ENCODE measurements at regions not wholly inside any gene's neighbourhood (a gene's known extent, or its start where the extent isn't known, plus 50 kb on each side); places are given as distances from the start of the nearest gene placed in this dataset.

GRCh38 chr9:129332581-129332980, 154.5 kb upstream of the IER5L start:
- Histone ChIP-seq H3K9me3 (ENCODE audit: control insufficient read depth in 5 of 5, low read length in 5 of 5) (peaks cover 5 to 13% (median 10%) of the 10 kb centered on the region in 5 donors), H3K4me1 (ENCODE audit: control insufficient read depth in 5 of 5, insufficient read depth in 5 of 5, low read length in 5 of 5) (peaks cover 7 to 56% (median 53%) of the 10 kb centered on the region in 5 donors), H3K4me3 (ENCODE audit: low read depth in 1 of 5, low read length in 5 of 5) (no peak overlapping the region), H3K27me3 (ENCODE audit: control insufficient read depth in 5 of 5, insufficient read depth in 4 of 5, low read length in 5 of 5) (no peaks in the 10 kb centered on the region), H3K9ac (ENCODE audit: low read length in 5 of 5) (peak overlapping the region in 1 of 5 donors; percentile 41), H3K36me3 (ENCODE audit: control insufficient read depth in 5 of 5, insufficient read depth in 5 of 5, low read length in 5 of 5) (no peaks in the 10 kb centered on the region), H3K27ac (ENCODE audit: low read depth, low read length) (peak overlapping the region; percentile 17)

- H3K36me3 ChIP-seq (ENCODE audit: control insufficient read depth in 5 of 5, insufficient read depth in 5 of 5, low read length in 5 of 5) = no peaks in the 10 kb centered on the region
- H3K9me3 ChIP-seq (ENCODE audit: control insufficient read depth in 5 of 5, low read length in 5 of 5) = peaks cover 5 to 13% (median 10%) of the 10 kb centered on the region in 5 donors
- H3K9ac ChIP-seq (ENCODE audit: low read length in 5 of 5) = peak overlapping the region in 1 of 5 donors; percentile 41
- peaks cover 7 to 51% (median 48%) of the 10 kb centered on the region in 5 donors for H3K4me1 ChIP-seq (ENCODE audit: control insufficient read depth in 5 of 5, insufficient read depth in 5 of 5, low read length in 5 of 5)
- H3K27me3 ChIP-seq (ENCODE audit: control insufficient read depth in 5 of 5, insufficient read depth in 4 of 5, low read length in 5 of 5) = no peaks in the 10 kb centered on the region
- no peak overlapping the region for H3K4me3 ChIP-seq (ENCODE audit: low read depth in 1 of 5, low read length in 5 of 5)
- peak overlapping the region; percentile 17 for H3K27ac ChIP-seq (ENCODE audit: low read depth, low read length)
Observed at GRCh38 chr9:129331772-129332500, 153.9 kb upstream of the IER5L start.

DNA sequence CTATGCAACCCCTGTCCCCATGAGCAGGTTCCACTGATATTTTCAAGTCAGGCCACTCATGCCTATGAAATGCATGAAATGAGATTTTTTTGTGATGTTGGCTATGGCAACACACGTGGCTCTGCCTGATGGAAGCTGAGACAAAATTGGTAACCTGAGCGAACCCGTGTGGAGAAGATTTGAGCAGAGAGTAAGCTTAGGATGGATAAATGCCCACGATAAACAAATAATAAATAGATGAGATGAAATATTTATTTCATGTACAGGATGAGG, 153.4 kb upstream of the IER5L start:
- Histone ChIP-seq H3K9ac (ENCODE audit: low read length in 5 of 5) (no peak overlapping the region), H3K27ac (ENCODE audit: low read depth, low read length) (no peak overlapping the region), H3K36me3 (ENCODE audit: control insufficient read depth in 5 of 5, insufficient read depth in 5 of 5, low read length in 5 of 5) (no peaks in the 10 kb centered on the region), H3K4me3 (ENCODE audit: low read depth in 1 of 5, low read length in 5 of 5) (no peak overlapping the region), H3K27me3 (ENCODE audit: control insufficient read depth in 5 of 5, insufficient read depth in 4 of 5, low read length in 5 of 5) (no peaks in the 10 kb centered on the region), H3K9me3 (ENCODE audit: control insufficient read depth in 5 of 5, low read length in 5 of 5) (peaks cover 5 to 13% (median 10%) of the 10 kb centered on the region in 5 donors), H3K4me1 (ENCODE audit: control insufficient read depth in 5 of 5, insufficient read depth in 5 of 5, low read length in 5 of 5) (peaks cover 7 to 47% (median 44%) of the 10 kb centered on the region in 5 donors)

DNA sequence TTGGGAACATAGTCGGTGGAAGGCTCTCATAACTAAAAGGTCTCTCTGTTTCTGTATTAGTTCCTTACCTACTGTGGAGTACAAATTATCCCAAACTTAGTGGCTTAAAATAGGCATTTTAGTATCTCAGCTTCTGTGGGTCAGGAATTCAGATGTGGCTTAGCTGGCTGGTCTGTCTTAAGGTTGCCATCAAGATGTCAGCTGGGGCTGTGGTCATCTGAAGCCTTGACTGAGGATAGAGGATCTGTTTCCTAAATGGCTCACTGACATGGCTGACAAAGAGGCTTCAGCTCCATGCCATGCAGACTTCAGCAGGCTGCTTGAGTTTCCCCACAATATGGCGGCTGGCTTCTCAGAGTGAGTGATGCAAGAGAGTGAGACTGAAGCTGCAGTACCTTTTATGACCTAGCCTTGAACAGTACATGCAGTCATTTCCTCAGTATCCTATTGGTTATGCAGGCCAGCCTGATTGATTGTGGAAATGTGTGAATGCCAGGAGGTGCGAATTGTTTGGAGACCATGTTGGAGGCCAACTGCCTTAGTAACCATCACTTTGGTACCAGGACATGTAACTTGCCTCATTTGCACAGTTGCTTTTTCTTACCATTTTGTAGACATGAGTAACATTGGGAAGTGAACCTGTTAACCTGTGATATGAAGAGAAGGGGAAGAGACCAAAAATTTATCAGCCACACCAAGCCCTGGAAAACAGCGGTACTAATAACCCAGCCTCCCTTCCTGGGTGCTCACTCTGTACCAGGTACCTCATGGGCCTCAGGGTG, 152.8 kb upstream of the IER5L start:
- peaks cover 5 to 13% (median 10%) of the 10 kb centered on the region in 5 donors for H3K9me3 ChIP-seq (ENCODE audit: control insufficient read depth in 5 of 5, low read length in 5 of 5)
- peaks cover 7 to 42% (median 40%) of the 10 kb centered on the region in 5 donors for H3K4me1 ChIP-seq (ENCODE audit: control insufficient read depth in 5 of 5, insufficient read depth in 5 of 5, low read length in 5 of 5)
- peak overlapping the region in 1 of 5 donors; percentile 17 for H3K4me3 ChIP-seq (ENCODE audit: low read depth in 1 of 5, low read length in 5 of 5)
- H3K27me3 ChIP-seq (ENCODE audit: control insufficient read depth in 5 of 5, insufficient read depth in 4 of 5, low read length in 5 of 5) = no peaks in the 10 kb centered on the region
- H3K36me3 ChIP-seq (ENCODE audit: control insufficient read depth in 5 of 5, insufficient read depth in 5 of 5, low read length in 5 of 5) = no peaks in the 10 kb centered on the region
- no peak overlapping the region for H3K27ac ChIP-seq (ENCODE audit: low read depth, low read length)
- H3K9ac ChIP-seq (ENCODE audit: low read length in 5 of 5) = no peak overlapping the region

DNA sequence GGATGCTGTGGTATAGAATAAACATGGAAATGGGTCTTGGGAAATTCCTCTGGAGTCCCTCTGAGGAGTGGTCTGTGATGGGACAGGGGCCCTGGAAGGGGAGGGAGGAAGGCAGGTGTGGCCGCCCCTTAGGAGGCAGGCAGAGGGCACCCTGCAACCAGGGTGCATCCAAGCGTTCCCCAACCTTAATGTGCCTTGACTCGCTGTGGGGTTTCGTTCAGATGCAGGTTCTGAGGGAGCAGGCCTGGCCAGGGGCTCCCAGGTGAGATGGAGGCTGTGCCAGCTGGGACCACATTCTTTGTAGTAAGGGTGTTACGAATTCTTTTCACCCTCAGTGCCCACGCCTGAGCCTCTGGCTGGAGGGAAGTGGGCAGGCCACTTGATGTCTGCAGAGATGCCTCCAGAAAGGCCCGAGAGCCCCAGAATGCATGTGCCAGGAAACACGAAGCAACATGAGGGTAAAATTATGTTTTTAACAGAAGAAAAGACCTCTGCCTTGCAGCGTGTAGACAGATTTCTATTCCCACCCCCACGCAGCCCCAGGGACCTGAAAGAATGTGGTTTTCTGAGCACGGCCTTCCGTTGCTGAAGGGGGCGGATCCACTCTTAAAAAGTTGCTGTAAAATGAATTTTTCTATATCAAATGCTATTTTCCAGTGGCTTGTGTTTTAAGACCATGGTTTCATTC, 150.4 kb upstream of the IER5L start:
- Histone ChIP-seq H3K9ac (ENCODE audit: low read length in 5 of 5) (no peak overlapping the region), H3K9me3 (ENCODE audit: control insufficient read depth in 5 of 5, low read length in 5 of 5) (peaks cover 5 to 13% (median 10%) of the 10 kb centered on the region in 5 donors), H3K27ac (ENCODE audit: low read depth, low read length) (no peak overlapping the region), H3K36me3 (ENCODE audit: control insufficient read depth in 5 of 5, insufficient read depth in 5 of 5, low read length in 5 of 5) (no peaks in the 10 kb centered on the region), H3K27me3 (ENCODE audit: control insufficient read depth in 5 of 5, insufficient read depth in 4 of 5, low read length in 5 of 5) (no peaks in the 10 kb centered on the region), H3K4me3 (ENCODE audit: low read depth in 1 of 5, low read length in 5 of 5) (no peak overlapping the region), H3K4me1 (ENCODE audit: control insufficient read depth in 5 of 5, insufficient read depth in 5 of 5, low read length in 5 of 5) (peaks cover 0 to 30% (median 28%) of the 10 kb centered on the region in 5 donors)

- Histone ChIP-seq H3K4me1 (ENCODE audit: control insufficient read depth in 5 of 5, insufficient read depth in 5 of 5, low read length in 5 of 5) (peaks cover 0 to 36% (median 33%) of the 10 kb centered on the region in 5 donors), H3K9me3 (ENCODE audit: control insufficient read depth in 5 of 5, low read length in 5 of 5) (peaks cover 5 to 13% (median 10%) of the 10 kb centered on the region in 5 donors), H3K27me3 (ENCODE audit: control insufficient read depth in 5 of 5, insufficient read depth in 4 of 5, low read length in 5 of 5) (no peaks in the 10 kb centered on the region), H3K27ac (ENCODE audit: low read depth, low read length) (no peak overlapping the region), H3K36me3 (ENCODE audit: control insufficient read depth in 5 of 5, insufficient read depth in 5 of 5, low read length in 5 of 5) (no peaks in the 10 kb centered on the region), H3K4me3 (ENCODE audit: low read depth in 1 of 5, low read length in 5 of 5) (no peak overlapping the region), H3K9ac (ENCODE audit: low read length in 5 of 5) (no peak overlapping the region)
Observed at GRCh38 chr9:129327552-129328328, 149.7 kb upstream of the IER5L start.

DNA sequence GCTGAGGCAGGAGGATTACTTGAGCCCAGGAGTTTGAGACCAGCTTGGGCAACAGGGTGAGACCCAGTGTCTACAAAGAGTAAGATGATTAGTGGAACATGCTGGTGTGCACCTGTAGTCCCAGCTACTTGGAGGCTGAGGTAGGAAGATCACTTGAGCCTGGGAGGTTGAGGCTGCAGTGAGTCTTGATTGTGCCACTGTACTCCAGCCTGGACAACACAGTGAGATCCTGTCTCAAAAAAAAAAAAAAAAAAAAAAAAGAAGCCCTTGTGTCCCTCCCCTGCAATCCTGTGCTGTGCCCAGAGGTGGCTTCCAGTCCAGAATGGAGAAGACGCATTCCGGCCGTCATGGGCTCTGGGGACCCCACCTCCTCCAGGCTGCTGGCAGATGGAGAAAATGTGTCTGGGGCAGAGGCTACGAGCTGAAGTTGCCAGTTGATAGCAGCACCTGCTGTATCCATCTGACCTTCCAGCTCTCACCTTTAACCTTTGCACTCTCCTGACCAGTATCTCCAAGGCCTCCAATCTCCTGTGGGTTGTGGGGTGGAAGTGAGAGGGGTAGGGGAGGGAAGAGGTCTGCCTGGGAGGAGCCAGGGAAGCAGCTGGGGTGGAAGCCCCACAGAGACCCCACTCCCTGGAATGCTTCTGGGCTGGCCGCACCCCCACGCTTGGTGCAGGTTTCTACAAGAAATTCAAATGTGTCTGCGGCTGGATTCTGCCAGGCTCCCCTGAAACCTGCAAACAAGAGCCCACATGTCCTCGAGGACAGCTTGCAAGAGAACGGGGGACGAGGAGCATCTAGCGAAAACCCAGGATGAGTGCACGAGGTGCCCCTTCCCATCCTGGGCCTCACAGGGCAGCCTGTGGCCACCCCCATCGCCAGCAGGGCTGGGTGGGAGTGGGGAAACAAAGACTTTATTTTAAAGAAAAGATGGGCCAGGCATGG, 148.3 kb upstream of the IER5L start:
- Histone ChIP-seq H3K27ac (ENCODE audit: low read depth, low read length) (no peak overlapping the region), H3K9ac (ENCODE audit: low read length in 5 of 5) (no peak overlapping the region), H3K9me3 (ENCODE audit: control insufficient read depth in 5 of 5, low read length in 5 of 5) (peaks cover 5 to 12% (median 10%) of the 10 kb centered on the region in 5 donors), H3K27me3 (ENCODE audit: control insufficient read depth in 5 of 5, insufficient read depth in 4 of 5, low read length in 5 of 5) (no peaks in the 10 kb centered on the region), H3K4me3 (ENCODE audit: low read depth in 1 of 5, low read length in 5 of 5) (no peak overlapping the region), H3K36me3 (ENCODE audit: control insufficient read depth in 5 of 5, insufficient read depth in 5 of 5, low read length in 5 of 5) (no peaks in the 10 kb centered on the region), H3K4me1 (ENCODE audit: control insufficient read depth in 5 of 5, insufficient read depth in 5 of 5, low read length in 5 of 5) (peaks cover 2 to 45% (median 38%) of the 10 kb centered on the region in 5 donors)

GRCh38 chr9:129324808-129325502, 146.9 kb upstream of the IER5L start:
- peaks cover 2 to 58% (median 51%) of the 10 kb centered on the region in 5 donors for H3K4me1 ChIP-seq (ENCODE audit: control insufficient read depth in 5 of 5, insufficient read depth in 5 of 5, low read length in 5 of 5)
- H3K4me3 ChIP-seq (ENCODE audit: low read depth in 1 of 5, low read length in 5 of 5) = no peak overlapping the region
- no peaks in the 10 kb centered on the region for H3K9me3 ChIP-seq (ENCODE audit: control insufficient read depth in 5 of 5, low read length in 5 of 5)
- no peaks in the 10 kb centered on the region for H3K36me3 ChIP-seq (ENCODE audit: control insufficient read depth in 5 of 5, insufficient read depth in 5 of 5, low read length in 5 of 5)
- H3K27me3 ChIP-seq (ENCODE audit: control insufficient read depth in 5 of 5, insufficient read depth in 4 of 5, low read length in 5 of 5) = no peaks in the 10 kb centered on the region
- no peak overlapping the region for H3K9ac ChIP-seq (ENCODE audit: low read length in 5 of 5)
- H3K27ac ChIP-seq (ENCODE audit: low read depth, low read length) = no peak overlapping the region
